ENCODE measurements at regions not wholly inside any gene's neighbourhood (a gene's known extent, or its start where the extent isn't known, plus 50 kb on each side); places are given as distances from the start of the nearest gene placed in this dataset.

DNA sequence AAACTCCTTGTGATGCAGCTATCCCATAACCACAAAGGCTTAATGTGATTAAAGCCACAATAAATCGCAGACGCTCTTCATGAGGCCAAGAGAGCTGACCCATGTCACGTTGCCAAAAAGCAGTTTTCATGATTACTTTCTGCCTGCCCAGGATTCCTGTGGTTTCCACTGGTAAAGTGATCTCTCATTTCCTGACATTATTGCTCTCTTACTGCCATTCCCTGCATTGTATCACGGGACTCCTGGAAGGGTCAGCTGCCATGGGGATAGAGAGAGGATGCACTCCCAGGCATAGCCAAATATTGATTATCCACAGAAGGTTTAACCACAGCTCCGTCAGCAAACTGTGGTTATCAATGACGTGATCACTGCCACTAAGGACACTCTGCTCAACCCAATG, 103.8 kb upstream of the SLC1A3 start:
- TF ChIP-seq, protein P1, sequence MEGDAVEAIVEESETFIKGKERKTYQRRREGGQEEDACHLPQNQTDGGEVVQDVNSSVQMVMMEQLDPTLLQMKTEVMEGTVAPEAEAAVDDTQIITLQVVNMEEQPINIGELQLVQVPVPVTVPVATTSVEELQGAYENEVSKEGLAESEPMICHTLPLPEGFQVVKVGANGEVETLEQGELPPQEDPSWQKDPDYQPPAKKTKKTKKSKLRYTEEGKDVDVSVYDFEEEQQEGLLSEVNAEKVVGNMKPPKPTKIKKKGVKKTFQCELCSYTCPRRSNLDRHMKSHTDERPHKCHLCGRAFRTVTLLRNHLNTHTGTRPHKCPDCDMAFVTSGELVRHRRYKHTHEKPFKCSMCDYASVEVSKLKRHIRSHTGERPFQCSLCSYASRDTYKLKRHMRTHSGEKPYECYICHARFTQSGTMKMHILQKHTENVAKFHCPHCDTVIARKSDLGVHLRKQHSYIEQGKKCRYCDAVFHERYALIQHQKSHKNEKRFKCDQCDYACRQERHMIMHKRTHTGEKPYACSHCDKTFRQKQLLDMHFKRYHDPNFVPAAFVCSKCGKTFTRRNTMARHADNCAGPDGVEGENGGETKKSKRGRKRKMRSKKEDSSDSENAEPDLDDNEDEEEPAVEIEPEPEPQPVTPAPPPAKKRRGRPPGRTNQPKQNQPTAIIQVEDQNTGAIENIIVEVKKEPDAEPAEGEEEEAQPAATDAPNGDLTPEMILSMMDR (IDR thresholded peaks at IDR 0.05) = no peak
- no peak for TF ChIP-seq POLR2A (IDR thresholded peaks at IDR 0.05)

Data from uterus (tissue), 2 donors.